Mesodermal cell (in vitro differentiated cells): ENCODE measurements at regions not wholly inside any gene's neighbourhood (a gene's known extent, or its start where the extent isn't known, plus 50 kb on each side); places are given as distances from the start of the nearest gene placed in this dataset.

Experiments
- H3K27ac ChIP-seq: 2 replicates; pipeline ENCODE4 v1.7.0; 2013; ENCODE audit warnings: mild to moderate bottlenecking, low read depth, low read length, moderate library complexity; ENCODE audit not compliant: severe bottlenecking
- H3K36me3 ChIP-seq: 2 replicates; pipeline ENCODE4 v1.7.1; 2013; ENCODE audit warnings: mild to moderate bottlenecking, low read length, moderate library complexity; ENCODE audit not compliant: control insufficient read depth, insufficient read depth
- H3K4me1 ChIP-seq: one replicate; pipeline ENCODE4 v1.7.1; 2013; ENCODE audit warnings: mild to moderate bottlenecking, low read length; ENCODE audit not compliant: insufficient read depth, control insufficient read depth, poor library complexity, severe bottlenecking
- H3K4me3 ChIP-seq: 2 replicates; pipeline ENCODE4 v1.7.0; 2013; ENCODE audit warnings: low read length, control low read depth, mild to moderate bottlenecking; ENCODE audit not compliant: insufficient read depth, poor library complexity, severe bottlenecking; ENCODE audit errors: extremely low read depth
- H3K9me3 ChIP-seq: 2 replicates; pipeline ENCODE4 v1.7.1; 2013; ENCODE audit warnings: mild to moderate bottlenecking, low read length, moderate library complexity; ENCODE audit not compliant: control insufficient read depth
- WGBS, 2 experiments: methylation state at CpG; one replicate each; pipeline ENCODE4 v1.1.5; 2013; ENCODE audit warnings: missing lambda C conversion rate in 2 of 2; ENCODE audit not compliant: insufficient coverage in 2 of 2; 5-methylcytosine and 5-hydroxymethylcytosine counted together

DNA sequence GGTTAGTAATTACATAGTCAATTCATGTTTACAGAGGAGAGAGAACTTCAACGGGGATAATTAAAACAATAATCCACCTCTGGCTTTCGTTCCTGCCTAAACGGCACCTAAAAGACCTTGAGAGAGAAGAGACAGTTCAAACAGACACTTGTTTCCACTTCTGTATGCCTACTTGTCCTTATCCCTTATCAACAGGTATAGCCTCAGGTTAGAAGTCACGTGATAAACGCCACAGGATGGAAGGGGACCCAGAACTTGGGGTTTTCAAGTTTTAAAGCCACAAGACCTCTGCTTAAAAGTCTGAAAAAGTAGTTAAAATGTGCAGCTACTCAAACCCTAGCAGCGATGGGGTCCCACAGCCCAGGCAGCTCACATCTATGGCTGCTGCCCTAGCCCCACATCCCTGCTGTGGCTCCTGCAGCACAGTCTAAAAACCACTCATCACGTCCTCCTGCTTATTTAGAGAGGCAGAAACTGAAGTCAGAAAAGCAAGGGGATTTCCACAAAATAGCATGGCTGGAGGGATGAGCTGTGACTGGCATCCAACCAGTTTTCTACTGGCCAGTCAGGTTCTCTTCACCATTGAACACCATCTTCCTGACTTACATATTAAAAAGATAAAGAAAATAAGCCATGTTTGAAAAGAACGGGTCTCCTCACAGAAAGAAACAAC lies 51.2 kb upstream of the SEC16B start:
- H3K4me1 ChIP-seq: no peaks in the 10 kb centered on the region
- H3K27ac ChIP-seq: no peak overlapping the region
- peaks cover 8% of the 10 kb centered on the region for H3K9me3 ChIP-seq
- H3K4me3 ChIP-seq: no peak overlapping the region
- WGBS, 2 experiments: 79 to 92% methylated on average over 6 of the region's 8 CpGs
- H3K36me3 ChIP-seq: no peaks in the 10 kb centered on the region

- Histone ChIP-seq H3K9me3 (peaks cover 8% of the 10 kb centered on the region), H3K27ac (no peak overlapping the region), H3K4me3 (no peak overlapping the region), H3K4me1 (no peaks in the 10 kb centered on the region), H3K36me3 (no peaks in the 10 kb centered on the region)
- WGBS, 2 experiments: 87 to 100% methylated on average over 3 to 4 of the region's 4 CpGs
These were observed 52.1 kb upstream of the SEC16B start for GRCh38 chr1:178021950-178022349.

DNA sequence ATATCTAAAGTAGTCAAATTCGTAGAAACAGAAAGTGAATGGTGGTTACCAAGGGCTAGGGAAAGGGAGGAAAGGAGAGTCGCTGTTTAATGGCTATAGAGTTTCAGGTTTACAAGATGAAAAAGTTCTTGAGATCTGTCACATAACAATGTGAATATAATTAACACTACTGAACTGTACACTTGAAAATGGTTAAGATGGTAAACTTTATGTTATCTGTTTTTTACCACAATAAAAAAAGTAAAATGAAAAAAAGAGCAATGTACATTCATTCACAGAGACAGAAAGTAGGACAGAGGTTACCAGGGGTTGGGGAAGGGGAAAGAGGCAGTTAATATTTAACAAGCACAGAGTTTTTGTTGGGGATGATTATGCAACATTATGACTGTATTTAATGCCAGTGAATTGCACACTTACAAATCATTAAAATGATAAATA lies 53.3 kb upstream of the SEC16B start:
- Histone ChIP-seq H3K4me1 (no peaks in the 10 kb centered on the region), H3K4me3 (no peak overlapping the region), H3K9me3 (no peaks in the 10 kb centered on the region), H3K36me3 (no peaks in the 10 kb centered on the region), H3K27ac (no peak overlapping the region)
- WGBS, 2 experiments: no CpG with 5 or more reads among the region's 2 CpGs

DNA sequence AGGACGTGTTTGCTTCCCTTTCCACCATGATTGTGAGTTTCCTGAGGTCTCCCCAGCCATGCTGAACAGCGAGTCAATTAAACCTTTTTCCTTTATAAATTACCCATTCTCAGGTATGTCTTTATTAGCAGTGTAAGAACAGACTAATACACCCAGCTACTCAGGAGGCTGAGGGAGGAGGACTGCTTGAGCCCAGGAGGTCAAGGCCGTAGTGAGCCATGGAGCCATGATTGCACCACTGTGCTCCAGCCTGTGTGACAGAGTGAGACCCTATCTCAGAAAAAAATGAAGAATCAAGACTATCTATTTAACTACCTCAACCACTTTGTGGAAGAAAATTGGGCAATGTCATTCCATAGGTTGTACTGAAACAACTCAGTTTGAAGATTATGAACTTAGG lies 54.6 kb upstream of the SEC16B start:
- WGBS, 2 experiments: 93 to 100% methylated on average over 2 of the region's 3 CpGs

GRCh38 chr1:178025613-178026356 lies 55.9 kb upstream of the SEC16B start:
- Histone ChIP-seq H3K4me1 (no peaks in the 10 kb centered on the region), H3K27ac (no peak overlapping the region), H3K4me3 (no peak overlapping the region), H3K9me3 (no peaks in the 10 kb centered on the region), H3K36me3 (no peaks in the 10 kb centered on the region)
- WGBS, 2 experiments: 88 to 95% methylated on average over 6 to 8 of the region's 9 CpGs

More for the DNA sequence above, 54.6 kb upstream of the SEC16B start:
- H3K27ac ChIP-seq: no peak overlapping the region
- H3K36me3 ChIP-seq: no peaks in the 10 kb centered on the region
- no peaks in the 10 kb centered on the region for H3K4me1 ChIP-seq
- H3K4me3 ChIP-seq: no peak overlapping the region
- no peaks in the 10 kb centered on the region for H3K9me3 ChIP-seq

DNA sequence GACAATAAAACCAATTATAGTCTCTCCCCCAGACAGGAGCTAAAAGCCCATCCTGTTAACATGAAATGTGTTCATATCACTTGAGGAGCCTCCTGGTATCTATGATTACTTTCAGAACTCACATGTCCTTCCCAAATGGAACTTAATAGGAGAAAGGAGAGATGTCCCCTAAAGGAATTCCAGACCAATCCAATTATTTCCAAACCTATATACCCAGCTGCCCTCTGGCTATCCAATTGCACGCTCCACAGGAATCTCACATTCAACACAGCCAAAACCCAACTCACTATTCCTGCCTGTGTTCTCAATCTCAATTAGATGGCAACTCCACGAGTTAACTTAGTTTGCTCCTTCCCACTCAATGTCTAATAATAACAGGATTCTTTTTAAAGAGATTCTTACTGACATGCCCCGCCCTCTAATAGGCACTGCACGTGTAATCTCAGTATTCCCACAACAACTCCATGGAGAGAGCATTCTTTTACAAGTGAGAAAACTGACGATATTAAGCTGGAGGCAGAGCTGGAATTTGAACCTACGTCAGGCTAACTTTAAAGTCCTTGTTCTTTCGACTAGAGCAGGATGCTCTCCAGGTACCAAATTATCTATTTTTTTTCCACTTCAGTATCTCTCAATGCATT lies 59.1 kb upstream of the SEC16B start:
- no peaks in the 10 kb centered on the region for H3K4me1 ChIP-seq
- H3K27ac ChIP-seq: no peak overlapping the region
- H3K36me3 ChIP-seq: no peaks in the 10 kb centered on the region
- 60 to 80% methylated on average over 6 to 7 of the region's 7 CpGs for whole genome bisulfite sequencing, 2 experiments
- H3K9me3 ChIP-seq: no peaks in the 10 kb centered on the region
- no peak overlapping the region for H3K4me3 ChIP-seq

GRCh38 chr1:178030467-178030866 lies 60.6 kb upstream of the SEC16B start:
- Histone ChIP-seq H3K27ac (no peak overlapping the region), H3K9me3 (no peaks in the 10 kb centered on the region), H3K4me1 (no peaks in the 10 kb centered on the region), H3K36me3 (no peaks in the 10 kb centered on the region), H3K4me3 (no peak overlapping the region)
- WGBS, 2 experiments: 86 to 88% methylated on average over 1 of the region's 3 CpGs

GRCh38 chr1:178031856-178032320 lies 62.0 kb upstream of the RASAL2 start:
- H3K4me3 ChIP-seq: no peak overlapping the region
- H3K9me3 ChIP-seq: no peaks in the 10 kb centered on the region
- H3K27ac ChIP-seq: no peak overlapping the region
- H3K4me1 ChIP-seq: no peaks in the 10 kb centered on the region
- no peaks in the 10 kb centered on the region for H3K36me3 ChIP-seq

GRCh38 chr1:178033019-178033418 lies 60.9 kb upstream of the RASAL2 start:
- Histone ChIP-seq H3K4me1 (no peaks in the 10 kb centered on the region), H3K36me3 (no peaks in the 10 kb centered on the region), H3K9me3 (no peaks in the 10 kb centered on the region), H3K27ac (no peak overlapping the region), H3K4me3 (no peak overlapping the region)
- WGBS, 2 experiments: no CpG with 5 or more reads among the region's 2 CpGs

- H3K9me3 ChIP-seq: no peaks in the 10 kb centered on the region
- 80 to 100% methylated on average over 1 to 2 of the region's 2 CpGs for WGBS, 2 experiments
- H3K27ac ChIP-seq: no peak overlapping the region
- H3K36me3 ChIP-seq: no peaks in the 10 kb centered on the region
- H3K4me3 ChIP-seq: no peak overlapping the region
- no peaks in the 10 kb centered on the region for H3K4me1 ChIP-seq
These were observed 59.2 kb upstream of the RASAL2 start for GRCh38 chr1:178034676-178035075.

GRCh38 chr1:178036090-178036489 lies 57.8 kb upstream of the RASAL2 start:
- Histone ChIP-seq H3K4me1 (no peaks in the 10 kb centered on the region), H3K4me3 (no peak overlapping the region), H3K9me3 (no peaks in the 10 kb centered on the region), H3K27ac (no peak overlapping the region), H3K36me3 (no peaks in the 10 kb centered on the region)
- 85 to 96% methylated on average over 8 to 10 of the region's 10 CpGs for WGBS, 2 experiments
